Hepatocyte (in vitro differentiated cells): ENCODE measurements at regions not wholly inside any gene's neighbourhood (a gene's known extent, or its start where the extent isn't known, plus 50 kb on each side); places are given as distances from the start of the nearest gene placed in this dataset.

Experiments
- DNase-seq: peaks from one replicate; pipeline ENCODE4 v3.0.0-alpha.2; 2016; ENCODE audit warnings: low spot score
- H2AFZ ChIP-seq: fragments of 200-600 bp; sonication (generic); 2 replicates; pipeline ENCODE4 v1.6.0; 2016; ENCODE audit warnings: antibody characterized with exemption, mild to moderate bottlenecking
- H3K27ac ChIP-seq: fragments of 200-600 bp; sonication (generic); 2 replicates; pipeline ENCODE4 v1.5.1; 2016; ENCODE audit warnings: mild to moderate bottlenecking
- H3K27me3 ChIP-seq: fragments of 200-600 bp; sonication (generic); 2 replicates; pipeline ENCODE4 v1.6.1; 2016
- H3K36me3 ChIP-seq: fragments of 200-600 bp; sonication (generic); replicated peaks from 2 replicates; pipeline ENCODE4 v1.5.1; 2016; ENCODE audit warnings: low read depth; ENCODE audit not compliant: insufficient read depth
- H3K4me1 ChIP-seq: fragments of 200-600 bp; sonication (generic); 2 replicates; pipeline ENCODE4 v1.5.1; 2016; ENCODE audit warnings: mild to moderate bottlenecking, moderate library complexity; ENCODE audit not compliant: insufficient read depth
- H3K4me2 ChIP-seq: fragments of 200-600 bp; sonication (generic); 2 replicates; pipeline ENCODE4 v1.6.0; 2016
- H3K4me3 ChIP-seq: fragments of 200-600 bp; sonication (generic); 2 replicates; pipeline ENCODE4 v1.5.1; 2016; ENCODE audit warnings: mild to moderate bottlenecking
- H3K79me2 ChIP-seq: fragments of 200-600 bp; sonication (generic); 2 replicates; pipeline ENCODE4 v1.6.0; 2017; ENCODE audit warnings: mild to moderate bottlenecking
- H3K9me2 ChIP-seq: fragments of 200-600 bp; sonication (generic); replicated peaks from 2 replicates; pipeline ENCODE4 v1.6.0; 2017; ENCODE audit warnings: mild to moderate bottlenecking; ENCODE audit not compliant: insufficient read depth
- H3K9me3 ChIP-seq: fragments of 200-600 bp; sonication (generic); 2 replicates; pipeline ENCODE4 v1.5.1; 2016; ENCODE audit warnings: low read depth, mild to moderate bottlenecking
- H4K20me1 ChIP-seq: fragments of 200-600 bp; sonication (generic); 2 replicates; pipeline ENCODE4 v1.6.0; 2016; ENCODE audit warnings: mild to moderate bottlenecking; ENCODE audit not compliant: insufficient read depth, poor library complexity, severe bottlenecking
- CTCF ChIP-seq: fragments of 200-600 bp; sonication (generic); IDR thresholded peaks from 2 replicates; pipeline ENCODE4 v1.5.1; 2016; ENCODE audit warnings: antibody characterized with exemption, mild to moderate bottlenecking; ENCODE audit not compliant: poor library complexity
- EZH2 ChIP-seq: fragments of 200-600 bp; sonication (generic); IDR thresholded peaks from 2 replicates; pipeline ENCODE4 v1.6.1; 2016; ENCODE audit warnings: antibody characterized with exemption, mild to moderate bottlenecking, borderline replicate concordance
- EZH2phosphoT487 ChIP-seq: fragments of 200-600 bp; sonication (generic); IDR thresholded peaks from one replicate; pipeline ENCODE4 v1.6.1; 2018; ENCODE audit warnings: antibody characterized with exemption, mild to moderate bottlenecking, low read depth, moderate library complexity; ENCODE audit not compliant: unreplicated experiment, severe bottlenecking
- WGBS: methylation state at CpG from one replicate; pipeline ENCODE4 v1.1.6; 2016; ENCODE audit warnings: low lambda C conversion rate; ENCODE audit errors: missing lambda C conversion rate; 5-methylcytosine and 5-hydroxymethylcytosine counted together

GRCh38 chr18:51649796-51650195, 452.3 kb upstream of the MEX3C start:
- TF ChIP-seq EZH2phosphoT487 (no peak), EZH2 (no peak), CTCF (no peak)
- H3K4me1 ChIP-seq, result no peaks in the 10 kb centered on the region
- H4K20me1 ChIP-seq, result no peaks in the 10 kb centered on the region
- H3K27ac ChIP-seq, result no peak overlapping the region
- no peak overlapping the region for H3K4me3 ChIP-seq
- no peak overlapping the region for H3K4me2 ChIP-seq
- H3K9me2 ChIP-seq, result no peaks in the 10 kb centered on the region
- no peaks in the 10 kb centered on the region for H3K36me3 ChIP-seq
- DNase-seq, result no peak
- H3K79me2 ChIP-seq, result no peaks in the 10 kb centered on the region
- WGBS, result 95% methylated on average over 1 of the region's 1 CpG
- no peaks in the 10 kb centered on the region for H3K9me3 ChIP-seq
- no peak overlapping the region for H2AFZ ChIP-seq
- no peaks in the 10 kb centered on the region for H3K27me3 ChIP-seq

GRCh38 chr18:51651761-51652160, 454.3 kb upstream of the MEX3C start:
- Histone ChIP-seq H3K79me2 (no peaks in the 10 kb centered on the region), H3K4me1 (no peaks in the 10 kb centered on the region), H3K27ac (no peak overlapping the region), H3K4me3 (no peak overlapping the region), H3K9me2 (no peaks in the 10 kb centered on the region), H3K4me2 (no peak overlapping the region), H3K36me3 (no peaks in the 10 kb centered on the region), H3K9me3 (no peaks in the 10 kb centered on the region), H2AFZ (no peak overlapping the region), H3K27me3 (no peaks in the 10 kb centered on the region), H4K20me1 (no peaks in the 10 kb centered on the region)
- WGBS, result 74% methylated on average over 2 of the region's 2 CpGs
- TF ChIP-seq EZH2phosphoT487 (no peak), EZH2 (no peak), CTCF (no peak)
- DNase-seq, result no peak

- Histone ChIP-seq H3K4me1 (no peaks in the 10 kb centered on the region), H3K9me2 (no peaks in the 10 kb centered on the region), H3K4me2 (no peak overlapping the region), H2AFZ (no peak overlapping the region), H3K4me3 (no peak overlapping the region), H3K9me3 (no peaks in the 10 kb centered on the region), H3K27ac (no peak overlapping the region), H3K36me3 (no peaks in the 10 kb centered on the region), H3K79me2 (no peaks in the 10 kb centered on the region), H4K20me1 (no peaks in the 10 kb centered on the region), H3K27me3 (peaks cover 3% of the 10 kb centered on the region)
- DNase-seq, result no peak
- WGBS, result 87% methylated on average over 3 of the region's 3 CpGs
- no peak for TF ChIP-seq CTCF
- no peak for TF ChIP-seq EZH2
- no peak for TF ChIP-seq EZH2phosphoT487
These were observed 456.2 kb upstream of the MEX3C start for GRCh38 chr18:51653507-51654213.
